ENCODE measurements at regions not wholly inside any gene's neighbourhood (a gene's known extent, or its start where the extent isn't known, plus 50 kb on each side); places are given as distances from the start of the nearest gene placed in this dataset.
"Not testable (repeated sequence)": the region's sequence is repeated elsewhere in the genome, so short reads cannot be mapped to it uniquely, and the experiment has no call there.

- H3K4me3 ChIP-seq: no peak overlapping the region
- H3K27ac ChIP-seq: no peak overlapping the region
- in situ Hi-C loops (cut with MboI; ENCODE audit: low pct_unique_long_range_greater_than_20kb in 2 of 9, low sequenced_read_pairs in 9 of 9, unreplicated experiment in 9 of 9): no loop called here
- 0 to 100% (median 67%) methylated on average over 1 to 4 of the region's 4 CpGs; no CpG with 5 or more reads in 2 of the 10 experiments for WGBS, 10 experiments
- ATAC-seq (replicated peaks in 6 of 8): peak in 2 of 8 experiments; percentile 36 to 59
- no peaks in the 10 kb centered on the region for H3K4me1 ChIP-seq (replicated peaks in 1 of 2)
These were observed 645.7 kb downstream of the ANKRD7 start for GRCh38 chr7:118870187-118870586.

GRCh38 chr7:118872568-118872967, 648.1 kb downstream of the ANKRD7 start:
- WGBS, 10 experiments: 9 to 74% (median 53%) methylated on average over 1 to 3 of the region's 3 CpGs
- no peak overlapping the region for H3K27ac ChIP-seq
- no peak overlapping the region for H3K4me3 ChIP-seq
- H3K4me1 ChIP-seq (replicated peaks in 1 of 2): no peaks in the 10 kb centered on the region
- ATAC-seq (replicated peaks in 6 of 8): peak in 1 of 8 experiments; percentile 18
- in situ Hi-C loops (cut with MboI; ENCODE audit: low pct_unique_long_range_greater_than_20kb in 2 of 9, low sequenced_read_pairs in 9 of 9, unreplicated experiment in 9 of 9): no loop called here

GRCh38 chr7:118877187-118877586, 652.7 kb downstream of the ANKRD7 start:
- no peak overlapping the region for H3K4me3 ChIP-seq
- WGBS, 10 experiments: 67 to 80% methylated on average over 1 of the region's 2 CpGs; no CpG with 5 or more reads in 8 of the 10 experiments
- no peak for ATAC-seq (replicated peaks in 6 of 8)
- peaks cover 0 to 2% of the 10 kb centered on the region in 2 donors for H3K4me1 ChIP-seq (replicated peaks in 1 of 2)
- in situ Hi-C loops (cut with MboI; ENCODE audit: low pct_unique_long_range_greater_than_20kb in 2 of 9, low sequenced_read_pairs in 9 of 9, unreplicated experiment in 9 of 9): no loop called here
- no peak overlapping the region for H3K27ac ChIP-seq

GRCh38 chr7:118878336-118878735, 653.8 kb downstream of the ANKRD7 start:
- Histone ChIP-seq H3K4me1 (replicated peaks in 1 of 2) (peaks cover 0 to 7% of the 10 kb centered on the region in 2 donors), H3K27ac (no peak overlapping the region), H3K4me3 (no peak overlapping the region)
- no peak for ATAC-seq (replicated peaks in 6 of 8)
- in situ Hi-C loops (cut with MboI; ENCODE audit: low pct_unique_long_range_greater_than_20kb in 2 of 9, low sequenced_read_pairs in 9 of 9, unreplicated experiment in 9 of 9): no loop called here

- H3K27ac ChIP-seq: no peak overlapping the region
- 6 to 100% (median 60%) methylated on average over 1 to 2 of the region's 2 CpGs; no CpG with 5 or more reads in 1 of the 10 experiments for WGBS, 10 experiments
- in situ Hi-C loops (cut with MboI; ENCODE audit: low pct_unique_long_range_greater_than_20kb in 2 of 9, low sequenced_read_pairs in 9 of 9, unreplicated experiment in 9 of 9): no loop called here
- no peak overlapping the region for H3K4me3 ChIP-seq
- no peaks in the 10 kb centered on the region for H3K4me1 ChIP-seq (replicated peaks in 1 of 2)
- ATAC-seq (replicated peaks in 6 of 8): no peak
These were observed 673.8 kb downstream of the ANKRD7 start for GRCh38 chr7:118898284-118898683.

GRCh38 chr7:118902600-118902999, 678.1 kb downstream of the ANKRD7 start:
- H3K4me3 ChIP-seq: no peak overlapping the region
- H3K27ac ChIP-seq: no peak overlapping the region
- no peaks in the 10 kb centered on the region for H3K4me1 ChIP-seq (replicated peaks in 1 of 2)
- ATAC-seq (replicated peaks in 6 of 8): no peak
- in situ Hi-C loops (cut with MboI; ENCODE audit: low pct_unique_long_range_greater_than_20kb in 2 of 9, low sequenced_read_pairs in 9 of 9, unreplicated experiment in 9 of 9): loop anchor here in 2 of 9 experiments (25.0 kb wide), 1 partner anchor 285 kb away; no protein-coding TSS in a partner anchor
- 24 to 100% (median 86%) methylated on average over 1 to 3 of the region's 3 CpGs; no CpG with 5 or more reads in 1 of the 10 experiments for WGBS, 10 experiments

- Histone ChIP-seq H3K27ac (no peak overlapping the region), H3K4me1 (replicated peaks in 1 of 2) (peaks cover 0 to 23% of the 10 kb centered on the region in 2 donors), H3K4me3 (no peak overlapping the region)
- WGBS, 10 experiments: 37 to 96% (median 88%) methylated on average over 2 to 7 of the region's 8 CpGs
- in situ Hi-C loops (cut with MboI; ENCODE audit: low pct_unique_long_range_greater_than_20kb in 2 of 9, low sequenced_read_pairs in 9 of 9, unreplicated experiment in 9 of 9): loop anchor here in 2 of 9 experiments (25.0 kb wide), 1 partner anchor 279 kb away; no protein-coding TSS in a partner anchor
- no peak for ATAC-seq (replicated peaks in 6 of 8)
These were observed 683.5 kb downstream of the ANKRD7 start for GRCh38 chr7:118907911-118908527.

GRCh38 chr7:118916120-118916519, 691.6 kb downstream of the ANKRD7 start:
- not testable (repeated sequence) for H3K27ac ChIP-seq; H3K4me1 ChIP-seq (replicated peaks in 1 of 2); H3K4me3 ChIP-seq; ATAC-seq (replicated peaks in 6 of 8)
- WGBS, 10 experiments: 36 to 100% (median 94%) methylated on average over 1 to 2 of the region's 3 CpGs; no CpG with 5 or more reads in 1 of the 10 experiments
- in situ Hi-C loops (cut with MboI; ENCODE audit: low pct_unique_long_range_greater_than_20kb in 2 of 9, low sequenced_read_pairs in 9 of 9, unreplicated experiment in 9 of 9): loop anchor here in 2 of 9 experiments (25.0 kb wide), 1 partner anchor 271 kb away; no protein-coding TSS in a partner anchor

- in situ Hi-C loops (cut with MboI; ENCODE audit: low pct_unique_long_range_greater_than_20kb in 2 of 9, low sequenced_read_pairs in 9 of 9, unreplicated experiment in 9 of 9): loop anchor here in 2 of 9 experiments (25.0 kb wide), 1 partner anchor 269 kb away; no protein-coding TSS in a partner anchor
- no peak overlapping the region for H3K27ac ChIP-seq
- H3K4me3 ChIP-seq: no peak overlapping the region
- 4 to 100% (median 50%) methylated on average over 2 of the region's 2 CpGs; no CpG with 5 or more reads in 3 of the 10 experiments for WGBS, 10 experiments
- no peaks in the 10 kb centered on the region for H3K4me1 ChIP-seq (replicated peaks in 1 of 2)
- peak in 2 of 8 experiments; percentile 32 to 67 for ATAC-seq (replicated peaks in 6 of 8)
These were observed 694.1 kb downstream of the ANKRD7 start for GRCh38 chr7:118918556-118918955.

- H3K4me1 ChIP-seq (replicated peaks in 1 of 2): no peaks in the 10 kb centered on the region
- no peak overlapping the region for H3K27ac ChIP-seq
- in situ Hi-C loops (cut with MboI; ENCODE audit: low pct_unique_long_range_greater_than_20kb in 2 of 9, low sequenced_read_pairs in 9 of 9, unreplicated experiment in 9 of 9): no loop called here
- ATAC-seq (replicated peaks in 6 of 8): no peak
- H3K4me3 ChIP-seq: no peak overlapping the region
- 0 to 86% (median 58%) methylated on average over 1 of the region's 1 CpG; no CpG with 5 or more reads in 5 of the 10 experiments for WGBS, 10 experiments
These were observed 714.3 kb downstream of the ANKRD7 start for GRCh38 chr7:118938845-118939244.

GRCh38 chr7:118944271-118944670, 719.8 kb downstream of the ANKRD7 start:
- in situ Hi-C loops (cut with MboI; ENCODE audit: low pct_unique_long_range_greater_than_20kb in 2 of 9, low sequenced_read_pairs in 9 of 9, unreplicated experiment in 9 of 9): no loop called here
- 6 to 98% (median 77%) methylated on average over 3 to 5 of the region's 5 CpGs for WGBS, 10 experiments

GRCh38 chr7:118945911-118946682, 721.6 kb downstream of the ANKRD7 start:
- ATAC-seq (replicated peaks in 6 of 8): no peak
- in situ Hi-C loops (cut with MboI; ENCODE audit: low pct_unique_long_range_greater_than_20kb in 2 of 9, low sequenced_read_pairs in 9 of 9, unreplicated experiment in 9 of 9): no loop called here

More at GRCh38 chr7:118944271-118944670, 719.8 kb downstream of the ANKRD7 start:
- no peak for ATAC-seq (replicated peaks in 6 of 8)
- Histone ChIP-seq H3K4me1 (replicated peaks in 1 of 2) (no peaks in the 10 kb centered on the region), H3K4me3 (no peak overlapping the region), H3K27ac (no peak overlapping the region)

GRCh38 chr7:118948508-118948907, 724.0 kb downstream of the ANKRD7 start:
- no peaks in the 10 kb centered on the region for H3K4me1 ChIP-seq (replicated peaks in 1 of 2)
- in situ Hi-C loops (cut with MboI; ENCODE audit: low pct_unique_long_range_greater_than_20kb in 2 of 9, low sequenced_read_pairs in 9 of 9, unreplicated experiment in 9 of 9): no loop called here
- no peak overlapping the region for H3K4me3 ChIP-seq
- no peak overlapping the region for H3K27ac ChIP-seq
- ATAC-seq (replicated peaks in 6 of 8): no peak

More at GRCh38 chr7:118945911-118946682, 721.6 kb downstream of the ANKRD7 start:
- Histone ChIP-seq H3K4me1 (replicated peaks in 1 of 2) (no peaks in the 10 kb centered on the region), H3K4me3 (no peak overlapping the region), H3K27ac (no peak overlapping the region)
- 25 to 100% (median 73%) methylated on average over 1 to 9 of the region's 13 CpGs for WGBS, 10 experiments
